SK-N-SH (cell line): ENCODE measurements at regions not wholly inside any gene's neighbourhood (a gene's known extent, or its start where the extent isn't known, plus 50 kb on each side); places are given as distances from the start of the nearest gene placed in this dataset.

Experiments
- CTCF ChIA-PET: fragments of 300-600, 350-600 bp; formaldehyde crosslinking; extraction: SDS; loops from one replicate; lab custom pipeline; 2021; lab: Yijun Ruan, JAX
- POLR2A ChIA-PET: fragments of 350-600 bp; sonication (Branson Sonifier 250); formaldehyde crosslinking; extraction: SDS; loops from one replicate; lab custom pipeline; 2020; ENCODE audit warnings: antibody characterized with exemption, inconsistent platforms; lab: Yijun Ruan, JAX
- DNase-seq: peaks from one replicate; pipeline ENCODE4 v3.0.0; 2012
- H2AFZ ChIP-seq: fragments of 200-600 bp; sonication (generic); 2 replicates; pipeline ENCODE4 v1.8.1; 2016; ENCODE audit warnings: antibody characterized with exemption, mild to moderate bottlenecking, low read depth
- H3F3A ChIP-seq: fragments of 200-600 bp; sonication (generic); replicated peaks from 2 replicates; pipeline ENCODE3; 2016; ENCODE audit warnings: antibody characterized with exemption, mild to moderate bottlenecking; ENCODE audit not compliant: insufficient read depth
- H3K27ac ChIP-seq, 2 experiments: fragments of 200-500 bp in 1 of 2; fragments of 200-600 bp in 1 of 2; sonication (Bioruptor generic) in 1 of 2; sonication (generic), shearing (Covaris generic) in 1 of 2; 2 replicates each; pipeline versions ENCODE4 v1.5.1 to v1.6.1; 2014 to 2016; ENCODE audit warnings: low read depth in 2 of 2, inconsistent platforms in 1 of 2, low read length in 1 of 2, mild to moderate bottlenecking in 1 of 2, mixed read lengths in 1 of 2
- H3K27me3 ChIP-seq: fragments of 200-600 bp; sonication (generic), shearing (Covaris generic); 2 replicates; pipeline ENCODE4 v1.6.1; 2016; ENCODE audit warnings: mixed run types; ENCODE audit not compliant: insufficient read depth
- H3K36me3 ChIP-seq, 2 experiments: fragments of 200-500 bp in 1 of 2; fragments of 200-600 bp in 1 of 2; sonication (Bioruptor generic) in 1 of 2; sonication (generic) in 1 of 2; replicated peaks in 1 of 2; 2 replicates each; pipeline versions ENCODE3 to v1.5.1; 2014 to 2016; ENCODE audit warnings: low read length in 1 of 2, mild to moderate bottlenecking in 1 of 2; ENCODE audit not compliant: insufficient read depth in 2 of 2, control insufficient read depth in 1 of 2
- H3K4me1 ChIP-seq, 2 experiments: fragments of 200-500 bp in 1 of 2; fragments of 200-600 bp in 1 of 2; sonication (Bioruptor generic) in 1 of 2; sonication (generic), shearing (Covaris generic) in 1 of 2; 2 replicates each; pipeline versions ENCODE4 v1.5.1 to v1.6.1; 2014 to 2016; ENCODE audit warnings: low read depth in 1 of 2, low read length in 1 of 2, mixed run types in 1 of 2; ENCODE audit not compliant: insufficient read depth in 2 of 2, control insufficient read depth in 1 of 2
- H3K4me2 ChIP-seq: fragments of 200-600 bp; sonication (generic), shearing (Covaris generic); 2 replicates; pipeline ENCODE4 v1.6.1; 2017; ENCODE audit warnings: mixed run types
- H3K4me3 ChIP-seq, 2 experiments: fragments of 200-500 bp in 1 of 2; fragments of 200-600 bp in 1 of 2; sonication (Bioruptor generic) in 1 of 2; sonication (generic), shearing (Covaris generic) in 1 of 2; 2 replicates each; pipeline versions ENCODE4 v1.5.1 to v1.8.1; 2014 to 2016; ENCODE audit warnings: low read depth in 2 of 2, inconsistent platforms in 1 of 2, low read length in 1 of 2, mild to moderate bottlenecking in 1 of 2, mixed read lengths in 1 of 2, moderate library complexity in 1 of 2
- H3K79me2 ChIP-seq: fragments of 200-600 bp; sonication (generic); 2 replicates; pipeline ENCODE4 v1.8.1; 2017; ENCODE audit warnings: mild to moderate bottlenecking; ENCODE audit not compliant: insufficient read depth
- H3K9ac ChIP-seq: fragments of 200-600 bp; sonication (generic); 2 replicates; pipeline ENCODE4 v1.6.1; 2017; ENCODE audit warnings: mixed run types
- H3K9me2 ChIP-seq: fragments of 200-600 bp; sonication (generic); 2 replicates; pipeline ENCODE4 v1.6.1; 2017; ENCODE audit warnings: mixed run types
- H3K9me3 ChIP-seq: fragments of 200-600 bp; sonication (generic); 2 replicates; pipeline ENCODE4 v1.6.1; 2017; ENCODE audit warnings: mixed run types, mild to moderate bottlenecking, moderate library complexity
- H4K20me1 ChIP-seq: fragments of 200-600 bp; sonication (generic); 2 replicates; pipeline ENCODE4 v1.6.1; 2017; ENCODE audit warnings: mild to moderate bottlenecking, mixed run types; ENCODE audit not compliant: insufficient read depth
- CTCF ChIP-seq: fragments of 200-600 bp; sonication (generic); IDR thresholded peaks from 2 replicates; pipeline ENCODE4 v1.6.1; 2017; ENCODE audit warnings: antibody characterized with exemption, mild to moderate bottlenecking, moderate library complexity
- EZH2phosphoT487 ChIP-seq: fragments of 200-600 bp; sonication (generic); IDR thresholded peaks from 2 replicates; pipeline ENCODE4 v1.6.1; 2017; ENCODE audit warnings: low read depth, mixed run types, mild to moderate bottlenecking, antibody characterized with exemption, moderate library complexity, borderline replicate concordance
- FOXJ3 ChIP-seq: sonication (generic); formaldehyde crosslinking; IDR thresholded peaks from 2 replicates; pipeline ENCODE4 v1.5.1; 2020; ENCODE audit warnings: mild to moderate bottlenecking, missing genetic modification reagents
- FOXM1 ChIP-seq: IDR thresholded peaks from 2 replicates; pipeline ENCODE4 v1.4.0; 2012; ENCODE audit warnings: low read depth, mild to moderate bottlenecking
- GATA2 ChIP-seq: sonication (generic); formaldehyde crosslinking; IDR thresholded peaks from 2 replicates; pipeline ENCODE4 v1.5.0; 2020; ENCODE audit warnings: mild to moderate bottlenecking, missing genetic modification reagents
- IRF3 ChIP-seq: fragments of 150-350 bp; IDR thresholded peaks from 2 replicates; pipeline ENCODE4 v1.6.1; 2016; ENCODE audit warnings: mild to moderate bottlenecking, low read depth, low read length
- MXI1 ChIP-seq: IDR thresholded peaks from 2 replicates; pipeline ENCODE4 v1.6.1; 2012; ENCODE audit warnings: mild to moderate bottlenecking, low read depth, low read length, improper control_type of control experiment
- NRF1 ChIP-seq: IDR thresholded peaks from 2 replicates; pipeline ENCODE4 v1.6.1; 2012; ENCODE audit warnings: low read depth, mild to moderate bottlenecking, low read length
- RFX5 ChIP-seq: IDR thresholded peaks from 2 replicates; pipeline ENCODE4 v1.6.1; 2012; ENCODE audit warnings: mild to moderate bottlenecking, improper control_type of control experiment, low read length
- SMC3 ChIP-seq: IDR thresholded peaks from 2 replicates; pipeline ENCODE4 v1.6.1; 2012; ENCODE audit warnings: low read depth, low read length, improper control_type of control experiment
- ZBTB33 ChIP-seq: IDR thresholded peaks from 2 replicates; pipeline ENCODE4 v1.4.0; 2012; ENCODE audit warnings: low read depth, borderline replicate concordance
- WGBS: methylation state at CpG from one replicate; pipeline ENCODE4 v1.1.6; 2017; ENCODE audit warnings: low lambda C conversion rate; 5-methylcytosine and 5-hydroxymethylcytosine counted together

- no peaks in the 10 kb centered on the region for H3K79me2 ChIP-seq
- peak; percentile 52 for DNase-seq
- ChIA-PET CTCF (interaction anchor here (1.7 kb wide), 1 partner anchor 157 kb away, joined by 3 read pairs; no protein-coding TSS in a partner anchor), POLR2A (no interaction called here)
- no peaks in the 10 kb centered on the region for H4K20me1 ChIP-seq
- H3K36me3 ChIP-seq: no peaks in the 10 kb centered on the region
- no peaks in the 10 kb centered on the region for H3K9me3 ChIP-seq
- H3K4me2 ChIP-seq: no peak overlapping the region
- H3K4me3 ChIP-seq: no peak overlapping the region
- no peaks in the 10 kb centered on the region for H3K9me2 ChIP-seq
- H2AFZ ChIP-seq: 0 out of 2 replicates have a peak overlapping the region, but pooled peaks have one; percentile 76
- no peaks in the 10 kb centered on the region for H3K27me3 ChIP-seq
- no peak overlapping the region for H3K9ac ChIP-seq
- TF ChIP-seq MXI1: 0 out of 2 replicates have a peak, but pooled peaks have one; percentile 20
- no peak for TF ChIP-seq SMC3
- TF ChIP-seq NRF1: no peak
- 0 out of 2 replicates have a peak, but pooled peaks have one; percentile 21 for TF ChIP-seq FOXJ3
- H3K27ac ChIP-seq: peak overlapping the region in 1 of 2 experiments; percentile 36; a peak in 1 of 4 replicates
- H3F3A ChIP-seq: no peaks in the 10 kb centered on the region
- peaks cover 0 to 4% of the 10 kb centered on the region in 2 experiments; a peak in 2 of 4 replicates for H3K4me1 ChIP-seq
- 24% methylated on average over 10 of the region's 10 CpGs for WGBS
Measured at GRCh38 chr3:73315706-73316105, 254.2 kb downstream of the EBLN2 start.

- Histone ChIP-seq H3K4me1 (peaks cover 0 to 4% of the 10 kb centered on the region in 2 experiments; a peak in 2 of 4 replicates), H3K9ac (no peak overlapping the region), H3K36me3 (no peaks in the 10 kb centered on the region), H4K20me1 (no peaks in the 10 kb centered on the region), H3K4me3 (no peak overlapping the region), H3K9me3 (0 out of 2 replicates have a peak, but pooled peaks cover 5% of the 10 kb centered on the region), H3F3A (no peaks in the 10 kb centered on the region), H3K9me2 (no peaks in the 10 kb centered on the region), H3K79me2 (no peaks in the 10 kb centered on the region), H2AFZ (no peak overlapping the region), H3K27ac (no peak overlapping the region), H3K27me3 (no peaks in the 10 kb centered on the region), H3K4me2 (no peak overlapping the region)
- WGBS: 37% methylated on average over 5 of the region's 5 CpGs
- POLR2A ChIA-PET: no interaction called here
- no peak for DNase-seq
- CTCF ChIA-PET: interaction anchor here (1.1 kb wide), 1 partner anchor 33 kb away, joined by 3 read pairs; no protein-coding TSS in a partner anchor
- TF ChIP-seq IRF3 (no peak), GATA2 (CRISPR knock-in tag) (no peak), ZBTB33 (no peak), CTCF (no peak), FOXM1 (no peak), EZH2phosphoT487 (no peak), RFX5 (no peak), SMC3 (no peak)
Measured at GRCh38 chr3:73319179-73319769, 257.8 kb downstream of the EBLN2 start.
